NCI-H524 (cell line): ENCODE measurements at regions not wholly inside any gene's neighbourhood (a gene's known extent, or its start where the extent isn't known, plus 50 kb on each side); places are given as distances from the start of the nearest gene placed in this dataset.
A peak's percentile ranks its signal among the peaks of the same experiment; 100 is the strongest.
"Not testable (repeated sequence)": the region's sequence is repeated elsewhere in the genome, so short reads cannot be mapped to it uniquely, and the experiment has no call there.

Source experiments
- DNase-seq, 2 experiments: peaks; one replicate each; lab custom pipeline; 2025; lab: John Stamatoyannopoulos, UW

GRCh38 chr4:86523333-86523732 is 70.8 kb upstream of the PTPN13 start:
- no peak for DNase-seq

- DNase-seq = not testable (repeated sequence)
Measured at GRCh38 chr4:86527713-86528112, 66.4 kb upstream of the PTPN13 start.

GRCh38 chr4:86529436-86529835 is 64.7 kb upstream of the PTPN13 start:
- no peak for DNase-seq

GRCh38 chr4:86530183-86530582 is 63.9 kb upstream of the PTPN13 start:
- no peak for DNase-seq

- DNase-seq = peak; percentile 52 to 64
Measured at GRCh38 chr4:86531440-86531839, 62.7 kb upstream of the PTPN13 start.

- no peak for DNase-seq
Measured at GRCh38 chr4:86532851-86533250, 61.3 kb upstream of the PTPN13 start.

GRCh38 chr4:86536151-86536550 is 58.0 kb upstream of the PTPN13 start:
- no peak for DNase-seq

GRCh38 chr4:86542319-86543027 is 51.6 kb upstream of the PTPN13 start:
- no peak for DNase-seq

GRCh38 chr4:86543080-86543479 is 51.0 kb upstream of the PTPN13 start:
- DNase-seq = no peak

- DNase-seq = no peak
Measured at GRCh38 chr4:86543560-86544309, 50.4 kb upstream of the PTPN13 start.

- DNase-seq = no peak
Measured at GRCh38 chr4:86544310-86544966, 49.7 kb upstream of the PTPN13 start.
